ENCODE measurements at regions not wholly inside any gene's neighbourhood (a gene's known extent, or its start where the extent isn't known, plus 50 kb on each side); places are given as distances from the start of the nearest gene placed in this dataset.

- TF ChIP-seq CTCF (IDR thresholded peaks at IDR 0.05; ENCODE audit: low read depth, low read length) (no peak), EZH2phosphoT487 (IDR thresholded peaks at IDR 0.05; ENCODE audit: low read depth) (no peak)
Observed at GRCh38 chr4:11914406-11914805, 485.7 kb upstream of the HS3ST1 start.
